ENCODE measurements at regions not wholly inside any gene's neighbourhood (a gene's known extent, or its start where the extent isn't known, plus 50 kb on each side); places are given as distances from the start of the nearest gene placed in this dataset.

- TF ChIP-seq CTCF (IDR thresholded peaks at IDR 0.05; ENCODE audit: low read depth, low read length) (no peak), POLR2A (IDR thresholded peaks at IDR 0.05; ENCODE audit: extremely low read depth, insufficient read length) (no peak), MAX (IDR thresholded peaks at IDR 0.05; ENCODE audit: low read depth, low read length) (no peak)
Measured at GRCh38 chr12:129961091-129961490, 57.3 kb upstream of the TMEM132D start.
